NCI-H345 treated with DMSO at 0.1 percent for 48 hours (cell line): ENCODE measurements at regions not wholly inside any gene's neighbourhood (a gene's known extent, or its start where the extent isn't known, plus 50 kb on each side); places are given as distances from the start of the nearest gene placed in this dataset.

Source experiments
- DNase-seq: peaks from one replicate; lab custom pipeline; 2025; ENCODE audit not compliant: unreplicated experiment; lab: John Stamatoyannopoulos, UW

GRCh38 chr21:26412885-26413284 is 160.2 kb downstream of the CYYR1 start:
- DNase-seq = no peak

GRCh38 chr21:26409735-26410134 is 163.4 kb downstream of the CYYR1 start:
- DNase-seq = no peak

GRCh38 chr21:26408511-26408910 is 164.6 kb downstream of the CYYR1 start:
- DNase-seq = no peak

GRCh38 chr21:26406526-26406925 is 166.6 kb downstream of the CYYR1 start:
- no peak for DNase-seq

- DNase-seq = no peak
Measured at GRCh38 chr21:26405735-26406361, 167.2 kb downstream of the CYYR1 start.

- no peak for DNase-seq
Measured at GRCh38 chr21:26405071-26405470, 168.0 kb downstream of the CYYR1 start.

- DNase-seq = no peak
Measured at GRCh38 chr21:26404288-26404687, 168.8 kb downstream of the CYYR1 start.

GRCh38 chr21:26403321-26403720 is 169.8 kb downstream of the CYYR1 start:
- DNase-seq = no peak

GRCh38 chr21:26397545-26397944 is 175.5 kb downstream of the CYYR1 start:
- DNase-seq = no peak

GRCh38 chr21:26394341-26394740 is 178.7 kb downstream of the CYYR1 start:
- DNase-seq = no peak

GRCh38 chr21:26391166-26391565 is 181.9 kb downstream of the CYYR1 start:
- DNase-seq = no peak

- DNase-seq = no peak
Measured at GRCh38 chr21:26389971-26390641, 183.0 kb downstream of the CYYR1 start.

- no peak for DNase-seq
Measured at GRCh38 chr21:26388731-26389231, 184.3 kb downstream of the CYYR1 start.

GRCh38 chr21:26385721-26386120 is 187.4 kb downstream of the CYYR1 start:
- no peak for DNase-seq

- no peak for DNase-seq
Measured at GRCh38 chr21:26379561-26379960, 193.5 kb downstream of the CYYR1 start.

GRCh38 chr21:26377111-26377694 is 195.9 kb downstream of the CYYR1 start:
- no peak for DNase-seq

GRCh38 chr21:26374817-26375216 is 198.3 kb downstream of the CYYR1 start:
- no peak for DNase-seq

- DNase-seq = no peak
Measured at GRCh38 chr21:26368591-26369320, 198.2 kb upstream of the APP start.

GRCh38 chr21:26366781-26367180 is 196.2 kb upstream of the APP start:
- DNase-seq = no peak

- DNase-seq = no peak
Measured at GRCh38 chr21:26365849-26366248, 195.3 kb upstream of the APP start.

- no peak for DNase-seq
Measured at GRCh38 chr21:26351661-26352060, 181.1 kb upstream of the APP start.

- DNase-seq = no peak
Measured at GRCh38 chr21:26332867-26333266, 162.3 kb upstream of the APP start.
